ENCODE measurements at regions not wholly inside any gene's neighbourhood (a gene's known extent, or its start where the extent isn't known, plus 50 kb on each side); places are given as distances from the start of the nearest gene placed in this dataset.

DNA sequence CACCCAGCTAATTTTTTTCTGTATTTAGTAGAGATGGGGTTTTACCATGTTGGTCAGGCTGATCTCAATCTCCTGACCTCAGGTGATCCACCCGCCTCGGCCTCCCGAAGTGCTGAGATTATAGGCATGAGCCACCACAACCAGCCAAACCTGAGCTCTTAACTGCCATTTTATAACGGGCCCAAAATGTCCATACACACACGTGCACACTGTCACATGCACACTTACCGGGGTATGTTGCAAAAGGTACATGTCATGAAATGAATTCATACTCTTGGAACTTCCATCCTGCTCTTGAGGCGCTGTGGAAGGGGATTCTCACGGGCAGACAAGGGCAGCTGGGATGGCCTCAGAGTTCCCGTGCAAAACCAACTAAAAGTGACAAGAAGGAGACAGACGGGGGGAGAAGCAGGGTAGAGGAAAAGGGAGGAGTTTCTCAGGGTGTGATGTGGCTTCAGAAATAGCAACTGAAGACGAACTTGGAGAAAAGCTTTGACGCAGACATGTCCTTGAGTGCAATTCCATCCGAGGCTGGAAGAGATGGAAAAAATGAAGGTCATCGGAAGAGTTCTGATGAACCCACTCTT, 110.9 kb downstream of the BDH1 start:
- Mint-ChIP-seq H3K36me3 (no peaks in the 10 kb centered on the region), H3K4me1 (peaks cover 36% of the 10 kb centered on the region), H3K27ac (no peak overlapping the region), H3K4me3 (no peak overlapping the region), H3K27me3 (ENCODE audit: insufficient read depth, low read depth) (peaks cover 11% of the 10 kb centered on the region), H3K9me3 (peaks cover 3% of the 10 kb centered on the region)
- no peak overlapping the region for H2AFZ ChIP-seq (replicated peaks)
- no peak for DNase-seq (ENCODE audit: low spot score)
- no peak overlapping the region for H3K4me3 ChIP-seq
- H4K20me1 ChIP-seq (ENCODE audit: low read depth), result no peaks in the 10 kb centered on the region
- H3K27ac ChIP-seq, result no peak overlapping the region
- no peak overlapping the region for H3K9ac ChIP-seq
- H3K27me3 ChIP-seq, result no peaks in the 10 kb centered on the region
- no peak overlapping the region for H3K4me2 ChIP-seq
- H3K79me2 ChIP-seq (ENCODE audit: low read depth), result no peaks in the 10 kb centered on the region
- peaks cover 26% of the 10 kb centered on the region for H3K4me1 ChIP-seq
- H3K36me3 ChIP-seq, result no peaks in the 10 kb centered on the region
- H3K9me3 ChIP-seq (ENCODE audit: low read depth), result no peaks in the 10 kb centered on the region
- peaks cover 22% of the 10 kb centered on the region for H3F3A ChIP-seq (ENCODE audit: low read depth)
- no peak for TF ChIP-seq EZH2phosphoT487 (IDR thresholded peaks at IDR 0.05)
- TF ChIP-seq EZH2 (IDR thresholded peaks at IDR 0.05), result no peak
- no peak for TF ChIP-seq CTCF (IDR thresholded peaks at IDR 0.05)

- H3K9ac ChIP-seq, result no peak overlapping the region
- Mint-ChIP-seq H3K36me3 (no peaks in the 10 kb centered on the region), H3K4me3 (no peak overlapping the region), H3K4me1 (peaks cover 36% of the 10 kb centered on the region), H3K9me3 (peaks cover 7% of the 10 kb centered on the region), H3K27me3 (ENCODE audit: insufficient read depth, low read depth) (peaks cover 14% of the 10 kb centered on the region), H3K27ac (no peak overlapping the region)
- H3K27ac ChIP-seq, result no peak overlapping the region
- no peaks in the 10 kb centered on the region for H3K27me3 ChIP-seq
- H3K36me3 ChIP-seq, result no peaks in the 10 kb centered on the region
- H3K4me3 ChIP-seq, result no peak overlapping the region
- no peak overlapping the region for H2AFZ ChIP-seq (replicated peaks)
- no peak for TF ChIP-seq EZH2phosphoT487 (IDR thresholded peaks at IDR 0.05)
- H3K9me3 ChIP-seq (ENCODE audit: low read depth), result no peaks in the 10 kb centered on the region
- no peaks in the 10 kb centered on the region for H4K20me1 ChIP-seq (ENCODE audit: low read depth)
- H3K4me2 ChIP-seq, result no peak overlapping the region
- no peaks in the 10 kb centered on the region for H3K79me2 ChIP-seq (ENCODE audit: low read depth)
- no peak for DNase-seq (ENCODE audit: low spot score)
- peaks cover 26% of the 10 kb centered on the region for H3K4me1 ChIP-seq
- H3F3A ChIP-seq (ENCODE audit: low read depth), result peaks cover 21% of the 10 kb centered on the region
Observed at GRCh38 chr3:197443506-197443905, 112.3 kb downstream of the BDH1 start.

DNA sequence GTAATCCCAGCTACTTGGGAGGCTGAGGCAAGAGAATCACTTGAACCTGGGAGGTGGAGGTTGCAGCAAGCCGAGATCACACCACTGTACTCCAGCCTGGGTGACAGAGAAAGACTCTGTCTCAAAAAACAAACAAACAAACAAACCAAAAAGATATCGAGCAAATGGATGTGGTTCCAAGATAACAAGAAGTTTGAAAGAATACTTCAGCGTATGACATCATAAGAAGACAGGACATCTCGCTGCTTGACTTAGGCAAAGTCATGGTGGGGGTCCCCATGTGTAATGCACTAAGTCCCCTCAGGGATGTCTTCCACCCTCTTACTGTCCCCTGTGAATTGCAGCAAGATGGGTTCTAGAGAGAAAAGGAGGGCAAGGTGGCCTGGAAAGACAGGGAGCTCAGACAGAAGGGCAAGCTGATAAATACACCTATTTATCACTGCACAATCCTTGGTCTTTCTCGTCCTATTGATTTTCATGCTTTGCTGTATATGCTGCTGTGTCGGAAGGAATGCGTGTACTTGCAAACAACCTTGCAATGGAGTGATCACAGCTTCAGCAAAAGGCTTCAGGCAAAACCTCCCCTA, 115.0 kb downstream of the BDH1 start:
- no peak for TF ChIP-seq EZH2phosphoT487 (IDR thresholded peaks at IDR 0.05)
- no peak for TF ChIP-seq CTCF (IDR thresholded peaks at IDR 0.05)
- TF ChIP-seq EZH2 (IDR thresholded peaks at IDR 0.05), result no peak
- Histone ChIP-seq H3K9ac (no peak overlapping the region), H4K20me1 (ENCODE audit: low read depth) (no peaks in the 10 kb centered on the region), H3K27ac (no peak overlapping the region), H3K9me3 (ENCODE audit: low read depth) (no peaks in the 10 kb centered on the region), H3K27me3 (no peaks in the 10 kb centered on the region), H3K36me3 (no peaks in the 10 kb centered on the region), H3F3A (ENCODE audit: low read depth) (peaks cover 5% of the 10 kb centered on the region), H3K4me1 (peaks cover 12% of the 10 kb centered on the region), H3K4me2 (no peak overlapping the region), H2AFZ (replicated peaks) (no peak overlapping the region), H3K4me3 (no peak overlapping the region), H3K79me2 (ENCODE audit: low read depth) (no peaks in the 10 kb centered on the region)
- Mint-ChIP-seq H3K27ac (peak overlapping the region; percentile 64), H3K27me3 (ENCODE audit: insufficient read depth, low read depth) (peaks cover 12% of the 10 kb centered on the region), H3K4me1 (peaks cover 24% of the 10 kb centered on the region), H3K4me3 (no peak overlapping the region), H3K9me3 (peaks cover 7% of the 10 kb centered on the region), H3K36me3 (no peaks in the 10 kb centered on the region)
- no peak for DNase-seq (ENCODE audit: low spot score)

DNA sequence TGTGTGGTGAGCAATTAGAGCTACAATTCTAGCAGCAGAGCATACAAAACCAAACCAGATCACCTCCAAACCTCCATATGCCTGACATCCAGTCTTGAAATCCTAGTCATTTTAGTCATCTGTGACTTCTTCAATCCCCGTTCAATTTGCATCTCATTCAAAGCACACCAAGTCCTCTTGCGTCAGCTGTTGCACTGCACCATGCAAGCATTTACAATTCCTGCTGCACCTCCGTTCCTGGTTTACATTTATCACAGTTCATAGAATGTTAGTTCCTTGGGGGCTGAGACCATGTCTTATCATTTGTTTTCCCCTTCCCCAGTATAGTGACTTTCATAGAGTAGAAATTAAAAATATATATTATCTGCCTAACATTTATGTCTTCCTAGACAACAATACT, 116.9 kb downstream of the BDH1 start:
- H4K20me1 ChIP-seq (ENCODE audit: low read depth), result no peaks in the 10 kb centered on the region
- H3F3A ChIP-seq (ENCODE audit: low read depth), result peaks cover 11% of the 10 kb centered on the region
- no peak overlapping the region for H3K27ac ChIP-seq
- no peaks in the 10 kb centered on the region for H3K9me3 ChIP-seq (ENCODE audit: low read depth)
- no peak overlapping the region for H3K4me2 ChIP-seq
- no peaks in the 10 kb centered on the region for H3K27me3 ChIP-seq
- Mint-ChIP-seq H3K4me1 (peaks cover 12% of the 10 kb centered on the region), H3K27me3 (ENCODE audit: insufficient read depth, low read depth) (peaks cover 12% of the 10 kb centered on the region), H3K36me3 (no peaks in the 10 kb centered on the region), H3K27ac (no peak overlapping the region), H3K4me3 (no peak overlapping the region), H3K9me3 (peaks cover 5% of the 10 kb centered on the region)
- H3K4me3 ChIP-seq, result no peak overlapping the region
- H3K9ac ChIP-seq, result no peak overlapping the region
- no peaks in the 10 kb centered on the region for H3K36me3 ChIP-seq
- no peak for TF ChIP-seq CTCF (IDR thresholded peaks at IDR 0.05)
- no peak for TF ChIP-seq EZH2 (IDR thresholded peaks at IDR 0.05)
- no peak for TF ChIP-seq EZH2phosphoT487 (IDR thresholded peaks at IDR 0.05)
- no peaks in the 10 kb centered on the region for H3K79me2 ChIP-seq (ENCODE audit: low read depth)
- DNase-seq (ENCODE audit: low spot score), result no peak
- H3K4me1 ChIP-seq, result peaks cover 8% of the 10 kb centered on the region
- H2AFZ ChIP-seq (replicated peaks), result no peak overlapping the region

Measured in neural progenitor cell (in vitro differentiated cells).